GM10248 (cell line): ENCODE measurements at regions not wholly inside any gene's neighbourhood (a gene's known extent, or its start where the extent isn't known, plus 50 kb on each side); places are given as distances from the start of the nearest gene placed in this dataset.

Source experiments
- CTCF ChIA-PET: fragments of 300-600 bp; sonication (Branson Sonifier 250); formaldehyde crosslinking; extraction: SDS; loops from one replicate; lab custom pipeline; 2021; ENCODE audit warnings: antibody characterized with exemption; lab: Yijun Ruan, JAX
- POLR2A ChIA-PET: fragments of 350-650 bp; sonication (Branson Sonifier 250); formaldehyde crosslinking; extraction: SDS; loops from one replicate; lab custom pipeline; 2020; ENCODE audit warnings: antibody characterized with exemption; lab: Yijun Ruan, JAX
- DNase-seq: peaks from one replicate; pipeline ENCODE4 v3.0.0; 2012; ENCODE audit errors: extremely low spot score
- TF ChIP-seq, protein P1 (sequence below): IDR thresholded peaks from 2 replicates; pipeline ENCODE4 v1.5.1; 2012; ENCODE audit warnings: mild to moderate bottlenecking, low read depth; ENCODE audit errors: extremely low read depth, missing control alignments, control extremely low read depth

GRCh38 chr10:33103863-33104379 is 145.9 kb upstream of the ITGB1 start:
- POLR2A ChIA-PET, result no interaction called here

GRCh38 chr10:33102071-33102470 is 144.0 kb upstream of the ITGB1 start:
- TF ChIP-seq, protein P1, sequence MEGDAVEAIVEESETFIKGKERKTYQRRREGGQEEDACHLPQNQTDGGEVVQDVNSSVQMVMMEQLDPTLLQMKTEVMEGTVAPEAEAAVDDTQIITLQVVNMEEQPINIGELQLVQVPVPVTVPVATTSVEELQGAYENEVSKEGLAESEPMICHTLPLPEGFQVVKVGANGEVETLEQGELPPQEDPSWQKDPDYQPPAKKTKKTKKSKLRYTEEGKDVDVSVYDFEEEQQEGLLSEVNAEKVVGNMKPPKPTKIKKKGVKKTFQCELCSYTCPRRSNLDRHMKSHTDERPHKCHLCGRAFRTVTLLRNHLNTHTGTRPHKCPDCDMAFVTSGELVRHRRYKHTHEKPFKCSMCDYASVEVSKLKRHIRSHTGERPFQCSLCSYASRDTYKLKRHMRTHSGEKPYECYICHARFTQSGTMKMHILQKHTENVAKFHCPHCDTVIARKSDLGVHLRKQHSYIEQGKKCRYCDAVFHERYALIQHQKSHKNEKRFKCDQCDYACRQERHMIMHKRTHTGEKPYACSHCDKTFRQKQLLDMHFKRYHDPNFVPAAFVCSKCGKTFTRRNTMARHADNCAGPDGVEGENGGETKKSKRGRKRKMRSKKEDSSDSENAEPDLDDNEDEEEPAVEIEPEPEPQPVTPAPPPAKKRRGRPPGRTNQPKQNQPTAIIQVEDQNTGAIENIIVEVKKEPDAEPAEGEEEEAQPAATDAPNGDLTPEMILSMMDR, result no peak
- no peak for DNase-seq
- CTCF ChIA-PET, result interaction anchor here (1.5 to 1.8 kb wide), 2 partner anchors 10 to 24 kb away, joined by 5 to 6 read pairs; no protein-coding TSS in a partner anchor
- POLR2A ChIA-PET, result no interaction called here

More at GRCh38 chr10:33103863-33104379, 145.9 kb upstream of the ITGB1 start:
- CTCF ChIA-PET, result interaction anchor here (1.4 to 1.5 kb wide), 3 partner anchors 12 to 25 kb away, joined by 3 to 6 read pairs (median 5); no protein-coding TSS in a partner anchor
- TF ChIP-seq, protein P1, result no peak
- DNase-seq, result no peak

DNA sequence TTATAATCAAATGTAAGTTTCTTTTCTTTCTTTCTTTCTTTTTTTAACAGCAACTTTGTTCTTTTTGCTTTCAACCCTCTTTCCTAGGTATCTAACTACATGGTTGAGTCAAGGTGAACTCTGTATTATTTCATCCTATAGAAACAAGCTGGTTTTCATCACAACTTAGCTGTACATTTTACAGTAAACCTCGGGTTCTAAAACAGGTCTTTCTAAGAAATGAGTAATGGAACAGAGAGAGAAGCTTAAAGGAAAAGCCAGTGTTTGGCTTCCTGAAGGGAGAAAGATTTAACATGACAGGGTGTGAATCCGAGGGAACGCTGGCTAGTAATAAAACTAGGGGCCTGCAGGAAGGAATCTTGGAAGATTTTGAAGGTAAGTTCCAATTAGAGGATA is 143.4 kb upstream of the ITGB1 start:
- POLR2A ChIA-PET, result no interaction called here

GRCh38 chr10:33100781-33101391 is 142.9 kb upstream of the ITGB1 start:
- TF ChIP-seq, protein P1, result no peak
- no peak for DNase-seq
- ChIA-PET POLR2A (no interaction called here), CTCF (interaction anchor here (1.8 kb wide), 1 partner anchor 9 kb away, joined by 5 read pairs; no protein-coding TSS in a partner anchor)

More for the DNA sequence above, 143.4 kb upstream of the ITGB1 start:
- CTCF ChIA-PET, result interaction anchor here (1.8 kb wide), 1 partner anchor 9 kb away, joined by 5 read pairs; no protein-coding TSS in a partner anchor
- no peak for DNase-seq
- TF ChIP-seq, protein P1, result no peak

DNA sequence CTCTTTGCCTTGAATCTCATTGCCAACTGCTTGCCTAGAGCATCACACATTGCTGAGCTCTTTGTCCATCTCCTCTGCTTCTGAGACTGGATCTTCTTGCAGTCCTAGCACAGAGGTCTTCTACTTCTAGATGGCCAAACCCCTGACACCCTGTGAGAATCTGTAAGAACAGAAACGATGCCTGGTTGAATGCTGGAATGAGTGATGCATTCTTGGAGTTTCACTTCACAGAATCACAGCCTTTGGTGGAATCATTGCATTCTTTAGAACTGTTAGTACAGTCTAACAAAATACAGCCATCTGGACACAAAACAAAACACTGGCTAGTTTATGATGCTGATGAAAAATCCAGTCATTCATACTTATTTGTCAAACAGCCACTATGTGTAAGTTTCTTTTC is 141.7 kb upstream of the ITGB1 start:
- no peak for DNase-seq
- CTCF ChIA-PET, result no interaction called here
- TF ChIP-seq, protein P1, result no peak
- POLR2A ChIA-PET, result no interaction called here

- DNase-seq, result no peak
- CTCF ChIA-PET, result no interaction called here
- TF ChIP-seq, protein P1, result no peak
- POLR2A ChIA-PET, result no interaction called here
Measured at GRCh38 chr10:33098951-33099663, 141.1 kb upstream of the ITGB1 start.
